Activated naive CD8-positive, alpha-beta T cell treated with anti-CD3 and anti-CD28 coated beads for 36 hours (primary cell): ENCODE measurements at regions not wholly inside any gene's neighbourhood (a gene's known extent, or its start where the extent isn't known, plus 50 kb on each side); places are given as distances from the start of the nearest gene placed in this dataset.

Experiments used
- DNase-seq: peaks from one replicate; pipeline ENCODE4 v3.0.0; 2021
- H3K27ac Mint-ChIP-seq: one replicate; pipeline ENCODE4 v1.8.0; 2022; ENCODE audit warnings: mild to moderate bottlenecking, moderate library complexity, mixed read lengths
- H3K27me3 Mint-ChIP-seq: one replicate; pipeline ENCODE4 v1.8.0; 2022; ENCODE audit warnings: mild to moderate bottlenecking, mixed read lengths
- H3K36me3 Mint-ChIP-seq: one replicate; pipeline ENCODE4 v1.8.0; 2021; ENCODE audit warnings: mild to moderate bottlenecking, mixed read lengths
- H3K4me1 Mint-ChIP-seq: one replicate; pipeline ENCODE4 v1.8.0; 2021; ENCODE audit warnings: mixed read lengths
- H3K4me3 Mint-ChIP-seq: one replicate; pipeline ENCODE4 v1.8.0; 2022; ENCODE audit warnings: mild to moderate bottlenecking, moderate library complexity, mixed read lengths
- H3K9me3 Mint-ChIP-seq: one replicate; pipeline ENCODE4 v1.8.0; 2022; ENCODE audit warnings: mixed read lengths

DNA sequence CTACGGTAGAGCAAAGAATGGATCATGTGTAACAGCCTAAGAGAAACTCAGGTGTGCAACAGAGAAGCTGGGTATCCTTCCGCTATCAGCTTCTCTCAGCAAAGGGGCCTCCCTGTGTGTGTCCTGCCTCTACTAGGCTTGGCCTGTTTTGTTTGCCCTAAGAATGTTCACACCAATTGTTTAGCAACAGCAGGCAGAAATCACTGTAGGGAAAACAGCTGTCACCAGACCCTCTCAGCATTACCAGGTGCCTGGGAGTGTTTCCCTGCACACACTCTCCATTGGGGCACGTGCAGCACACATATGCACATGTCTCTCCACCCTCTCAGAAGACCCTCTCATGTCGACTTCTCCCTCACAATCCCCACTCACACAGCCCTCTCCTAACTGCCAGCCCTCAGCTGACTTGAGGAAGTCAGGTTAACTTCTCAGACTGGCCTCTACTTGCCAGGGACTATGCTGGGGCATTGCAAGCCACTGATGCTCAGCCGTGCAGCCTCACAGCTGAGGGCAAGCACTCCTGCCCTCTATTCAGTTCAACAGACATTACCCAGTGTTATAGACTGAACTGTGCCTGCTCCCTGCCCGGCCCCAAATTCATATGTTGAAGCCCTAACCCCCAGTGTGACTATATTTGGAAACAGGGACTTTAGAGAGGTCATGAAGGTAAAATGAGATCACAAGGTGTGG lies 97.6 kb downstream of the TRIM29 start:
- Mint-ChIP-seq H3K27me3 (peaks cover 20% of the 10 kb centered on the region), H3K36me3 (no peaks in the 10 kb centered on the region), H3K9me3 (peaks cover 7% of the 10 kb centered on the region), H3K4me1 (no peaks in the 10 kb centered on the region), H3K4me3 (no peak overlapping the region), H3K27ac (no peak overlapping the region)
- DNase-seq, result no peak

DNA sequence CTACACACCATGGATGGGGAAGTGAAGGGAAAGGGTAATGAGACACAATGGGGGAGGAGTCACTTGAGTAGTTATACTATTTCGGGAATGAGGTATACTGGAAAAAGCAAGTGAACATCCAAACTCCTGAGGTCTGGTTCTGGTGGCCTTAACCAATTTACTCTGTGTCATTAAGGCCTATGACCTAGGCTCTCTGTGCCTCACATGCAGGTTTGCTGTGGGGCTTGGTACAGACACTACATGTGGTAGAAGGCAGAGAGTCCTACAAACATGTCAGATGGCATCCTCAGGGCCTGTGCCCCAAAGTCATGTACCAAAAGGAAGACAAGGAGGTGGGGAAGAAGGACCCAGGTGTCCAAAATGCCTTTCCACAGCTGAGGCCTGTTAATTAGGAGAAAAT lies 98.9 kb downstream of the TRIM29 start:
- Mint-ChIP-seq H3K4me3 (no peak overlapping the region), H3K27ac (no peak overlapping the region), H3K36me3 (no peaks in the 10 kb centered on the region), H3K27me3 (peaks cover 18% of the 10 kb centered on the region), H3K9me3 (peaks cover 7% of the 10 kb centered on the region), H3K4me1 (no peaks in the 10 kb centered on the region)
- DNase-seq, result no peak

DNA sequence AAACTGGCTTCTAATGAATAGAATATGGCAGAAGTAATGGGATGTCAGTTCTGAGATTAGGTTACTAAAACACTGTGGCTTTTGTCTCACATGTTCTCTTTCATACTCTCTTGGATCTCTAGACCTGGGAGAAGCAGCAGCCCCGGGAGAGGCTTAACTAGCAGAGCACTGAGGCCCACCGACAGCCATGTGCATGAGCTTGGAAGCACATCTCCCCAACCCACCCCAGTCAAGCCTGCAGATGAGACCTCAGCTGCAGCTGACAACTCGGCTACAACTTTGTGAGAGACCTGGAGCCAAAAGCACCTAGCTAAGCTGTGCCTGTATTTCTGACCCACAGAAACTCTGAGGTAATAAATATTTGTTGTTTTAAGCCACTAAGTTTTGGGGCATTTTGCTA lies 100.8 kb downstream of the TRIM29 start:
- H3K4me1 Mint-ChIP-seq, result no peaks in the 10 kb centered on the region
- no peak overlapping the region for H3K4me3 Mint-ChIP-seq
- DNase-seq, result no peak
- H3K27ac Mint-ChIP-seq, result no peak overlapping the region
- H3K27me3 Mint-ChIP-seq, result peaks cover 18% of the 10 kb centered on the region
- no peaks in the 10 kb centered on the region for H3K36me3 Mint-ChIP-seq
- peaks cover 7% of the 10 kb centered on the region for H3K9me3 Mint-ChIP-seq

DNA sequence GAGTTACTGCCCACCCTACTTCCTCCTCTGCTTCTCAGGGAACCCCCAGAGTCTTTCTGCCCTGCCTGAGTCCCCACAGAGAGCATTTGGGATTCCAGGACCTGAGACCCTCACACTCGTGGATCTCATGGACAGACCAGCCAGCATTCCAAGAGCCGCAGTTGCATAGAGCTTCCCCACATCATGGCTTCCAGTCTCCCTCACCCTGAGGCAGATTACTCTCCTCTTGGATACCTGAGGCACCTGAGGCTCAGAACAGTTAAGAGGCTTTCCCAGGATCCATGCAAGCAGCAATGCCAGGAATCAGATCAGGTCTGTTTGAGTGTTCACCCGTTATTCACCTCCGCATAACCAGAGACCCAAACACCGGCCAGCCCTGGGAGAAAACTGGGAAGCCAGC lies 102.2 kb downstream of the TRIM29 start:
- DNase-seq, result no peak
- Mint-ChIP-seq H3K4me3 (no peak overlapping the region), H3K4me1 (no peaks in the 10 kb centered on the region), H3K36me3 (no peaks in the 10 kb centered on the region), H3K9me3 (peaks cover 7% of the 10 kb centered on the region), H3K27me3 (peaks cover 18% of the 10 kb centered on the region), H3K27ac (no peak overlapping the region)

DNA sequence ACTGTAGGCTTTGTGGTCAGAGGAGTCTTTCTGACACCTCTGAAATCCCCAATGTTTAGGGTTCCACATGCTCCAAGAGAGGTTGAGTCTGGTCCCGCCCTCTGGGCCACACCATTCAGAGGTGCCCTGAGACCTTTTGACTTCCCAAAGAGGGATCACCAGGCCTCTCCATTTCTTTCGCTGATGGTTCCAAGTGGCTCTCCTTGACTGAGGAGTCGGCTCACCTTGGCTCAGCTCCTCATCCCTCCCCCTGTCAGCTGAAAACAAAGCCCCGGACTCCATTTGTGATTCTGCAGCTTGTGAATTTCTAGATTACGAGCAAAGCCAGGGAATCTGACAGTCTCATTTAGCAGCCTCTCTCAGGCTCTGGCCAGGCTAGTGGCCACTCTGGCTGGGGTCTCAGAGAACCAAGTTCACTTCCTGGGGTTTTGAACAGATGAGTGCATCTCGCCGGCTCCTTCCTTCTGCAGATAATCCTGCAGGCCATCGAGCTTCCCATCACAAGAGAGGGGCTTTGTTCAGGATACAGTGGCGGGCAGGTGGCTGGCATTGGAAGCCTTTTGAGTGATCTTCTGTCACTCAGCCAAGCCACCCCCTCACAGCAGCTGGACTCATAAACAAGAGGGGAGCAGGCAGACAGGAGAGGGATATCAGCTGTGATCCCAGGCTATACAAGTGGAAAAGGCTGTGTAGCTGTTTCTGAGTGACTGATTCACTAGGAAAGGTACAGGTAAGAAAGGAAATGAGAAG lies 102.9 kb downstream of the TRIM29 start:
- no peaks in the 10 kb centered on the region for H3K4me1 Mint-ChIP-seq
- H3K36me3 Mint-ChIP-seq, result no peaks in the 10 kb centered on the region
- peaks cover 12% of the 10 kb centered on the region for H3K27me3 Mint-ChIP-seq
- no peak for DNase-seq
- no peak overlapping the region for H3K27ac Mint-ChIP-seq
- peaks cover 7% of the 10 kb centered on the region for H3K9me3 Mint-ChIP-seq
- no peak overlapping the region for H3K4me3 Mint-ChIP-seq

DNA sequence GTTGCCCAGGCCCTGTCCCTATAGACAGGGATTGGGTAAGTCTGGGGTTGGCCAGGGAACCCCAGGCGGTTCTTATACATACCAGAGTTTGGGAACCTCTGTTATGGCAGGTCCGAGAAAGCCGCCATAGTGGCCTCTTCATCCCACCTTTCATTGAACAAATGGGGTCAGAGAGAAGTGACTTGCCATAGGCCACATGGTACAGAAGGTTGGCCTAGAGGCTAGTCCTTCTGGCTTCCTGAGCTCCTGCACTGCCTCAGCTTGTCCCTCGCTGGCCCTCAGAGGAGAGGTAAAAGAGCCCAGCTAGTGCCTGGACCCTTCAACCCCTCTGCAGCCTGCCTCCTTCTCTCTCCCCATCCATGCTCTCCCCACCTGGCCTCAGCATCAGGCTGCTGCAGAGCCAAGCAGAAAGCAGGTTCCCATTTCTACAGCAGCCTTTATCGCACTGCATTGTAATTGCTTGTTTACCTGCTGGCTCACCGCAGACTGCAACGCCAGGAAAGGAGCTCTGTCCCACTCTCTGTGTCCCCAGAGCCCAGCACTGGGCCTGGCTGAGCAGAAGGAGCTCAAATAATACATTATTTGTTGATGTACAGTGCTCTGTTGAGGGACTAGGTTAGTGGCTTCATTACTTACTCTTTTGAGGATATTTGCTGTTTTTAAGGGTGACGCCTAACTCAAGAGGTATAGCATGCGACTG lies 103.6 kb downstream of the TRIM29 start:
- no peak overlapping the region for H3K4me3 Mint-ChIP-seq
- H3K9me3 Mint-ChIP-seq, result peaks cover 7% of the 10 kb centered on the region
- no peak overlapping the region for H3K27ac Mint-ChIP-seq
- H3K27me3 Mint-ChIP-seq, result peaks cover 12% of the 10 kb centered on the region
- no peaks in the 10 kb centered on the region for H3K36me3 Mint-ChIP-seq
- no peaks in the 10 kb centered on the region for H3K4me1 Mint-ChIP-seq
- no peak for DNase-seq

DNA sequence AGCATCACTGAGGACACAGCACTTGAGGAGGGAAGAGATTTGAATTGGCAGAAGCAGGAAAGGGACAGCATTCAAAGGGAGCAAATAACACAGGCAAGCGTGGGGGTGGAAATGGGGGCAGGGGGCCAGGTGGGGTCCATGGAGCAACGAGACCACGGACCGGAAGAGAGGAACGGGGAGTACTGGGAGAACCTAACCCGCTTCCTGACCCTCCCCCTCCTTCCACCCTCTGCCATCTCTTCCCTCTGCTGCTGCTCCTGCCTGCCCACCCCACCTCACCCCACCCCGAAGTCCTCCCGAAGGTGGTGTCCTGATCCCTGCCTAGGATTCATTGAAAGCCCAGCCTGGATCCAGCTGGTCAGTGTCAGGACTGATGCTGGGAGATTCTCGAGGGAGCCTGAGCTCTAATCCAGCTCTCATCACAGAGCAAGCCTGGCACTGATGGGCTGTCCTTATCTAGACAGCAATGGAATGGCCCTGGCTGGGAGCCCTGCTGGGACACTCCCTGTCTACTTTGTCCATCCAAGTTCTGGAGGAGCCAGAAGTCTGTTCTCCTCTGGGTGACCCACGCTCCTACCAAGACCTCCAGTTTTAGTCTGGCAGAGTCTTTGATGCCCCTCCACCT lies 105.0 kb downstream of the TRIM29 start:
- H3K4me3 Mint-ChIP-seq, result no peak overlapping the region
- no peaks in the 10 kb centered on the region for H3K36me3 Mint-ChIP-seq
- no peak overlapping the region for H3K27ac Mint-ChIP-seq
- no peaks in the 10 kb centered on the region for H3K4me1 Mint-ChIP-seq
- H3K27me3 Mint-ChIP-seq, result peaks cover 11% of the 10 kb centered on the region
- no peak for DNase-seq
- H3K9me3 Mint-ChIP-seq, result peaks cover 7% of the 10 kb centered on the region

DNA sequence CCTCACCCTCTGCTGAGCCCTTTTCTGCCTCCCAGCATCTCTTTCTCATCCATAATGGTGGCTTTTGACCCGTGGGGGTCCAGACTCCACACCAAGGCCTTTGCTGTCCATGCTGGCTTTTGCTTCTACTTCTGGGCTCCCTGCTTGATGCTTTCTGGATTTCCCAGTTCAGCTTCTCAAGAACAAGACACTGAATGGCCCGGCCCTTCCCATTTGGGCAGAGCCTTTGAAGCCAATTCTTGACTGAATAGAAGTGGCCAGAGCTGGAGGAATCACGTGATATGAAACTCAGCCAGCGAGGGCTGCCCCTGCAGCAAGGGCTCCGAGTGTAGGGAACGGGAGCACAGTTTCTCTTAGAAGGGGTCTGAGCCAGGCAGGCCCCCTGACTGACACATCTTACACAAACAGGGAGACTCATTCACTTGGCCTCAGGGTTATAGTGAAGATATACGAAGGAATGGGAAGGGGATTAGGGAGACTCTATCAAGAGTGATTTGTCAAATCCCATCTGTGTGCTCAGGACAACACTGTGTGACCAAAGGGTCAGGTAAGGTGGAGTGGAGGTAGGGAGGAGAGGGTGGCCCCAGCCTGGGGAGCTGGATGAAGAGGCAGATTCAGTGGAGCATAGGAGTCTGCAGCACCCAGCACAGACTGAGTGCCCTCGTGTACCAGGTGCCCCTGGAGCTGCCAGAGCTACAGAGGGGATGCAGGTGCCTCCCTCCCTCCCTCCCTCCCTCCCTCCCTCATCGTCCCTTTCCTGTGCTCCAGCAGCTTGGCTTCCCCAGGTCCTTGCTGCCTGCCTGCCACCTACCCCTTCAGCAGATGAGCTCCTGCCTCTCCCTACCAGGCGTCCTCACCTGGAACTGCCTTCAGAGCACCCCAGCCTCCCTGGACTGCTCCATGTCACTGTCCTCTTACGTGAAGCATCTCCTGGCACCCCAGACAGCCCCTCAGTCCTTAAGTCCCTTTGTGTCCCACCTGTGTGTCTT lies 106.0 kb downstream of the TRIM29 start:
- H3K36me3 Mint-ChIP-seq, result no peaks in the 10 kb centered on the region
- H3K9me3 Mint-ChIP-seq, result peaks cover under 1% of the 10 kb centered on the region
- H3K4me3 Mint-ChIP-seq, result no peak overlapping the region
- no peaks in the 10 kb centered on the region for H3K4me1 Mint-ChIP-seq
- peaks cover 11% of the 10 kb centered on the region for H3K27me3 Mint-ChIP-seq
- no peak for DNase-seq
- H3K27ac Mint-ChIP-seq, result no peak overlapping the region

DNA sequence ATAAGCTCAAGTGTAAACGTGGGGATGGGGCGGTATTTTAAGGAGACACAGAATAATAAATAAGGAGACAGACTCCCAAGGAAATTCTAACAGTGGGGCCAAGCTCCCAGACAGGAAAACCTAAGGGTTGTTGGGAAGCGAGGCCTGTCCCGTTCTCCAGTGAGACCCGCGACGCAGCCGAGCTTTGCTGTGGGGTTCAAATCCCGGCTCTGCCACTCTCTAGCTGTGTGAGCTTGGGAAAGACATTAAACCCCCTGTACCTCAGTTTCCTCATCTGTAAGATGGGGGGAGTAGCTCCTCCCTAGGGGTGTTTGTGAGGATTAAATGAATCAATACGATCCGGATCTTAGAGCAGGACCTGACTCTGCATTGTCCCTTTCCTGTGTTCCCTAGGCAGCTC lies 106.8 kb downstream of the TRIM29 start:
- no peaks in the 10 kb centered on the region for H3K36me3 Mint-ChIP-seq
- H3K27me3 Mint-ChIP-seq, result peaks cover 11% of the 10 kb centered on the region
- no peak overlapping the region for H3K27ac Mint-ChIP-seq
- no peak for DNase-seq
- H3K4me3 Mint-ChIP-seq, result no peak overlapping the region
- H3K9me3 Mint-ChIP-seq, result no peaks in the 10 kb centered on the region
- H3K4me1 Mint-ChIP-seq, result no peaks in the 10 kb centered on the region

DNA sequence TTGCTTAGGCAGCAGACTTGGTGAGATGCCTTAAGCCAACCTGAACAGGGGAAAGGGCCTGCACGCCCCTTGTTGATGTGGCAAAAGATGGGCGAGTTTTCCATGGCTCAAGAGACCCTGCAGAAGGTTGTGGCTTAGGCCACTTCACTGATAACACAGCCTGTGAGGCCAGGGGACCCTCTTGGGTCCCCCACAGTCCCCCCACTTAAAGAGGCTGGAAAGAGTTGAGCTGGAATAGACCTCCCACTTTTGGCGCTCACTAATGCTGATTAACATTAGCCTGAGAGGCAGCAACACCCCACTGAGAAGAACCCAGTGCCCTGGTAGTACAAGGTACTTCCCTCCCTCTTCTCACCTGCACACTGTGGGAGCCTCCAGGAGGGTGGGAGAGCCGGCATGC lies 107.5 kb downstream of the TRIM29 start:
- peaks cover 11% of the 10 kb centered on the region for H3K27me3 Mint-ChIP-seq

DNA sequence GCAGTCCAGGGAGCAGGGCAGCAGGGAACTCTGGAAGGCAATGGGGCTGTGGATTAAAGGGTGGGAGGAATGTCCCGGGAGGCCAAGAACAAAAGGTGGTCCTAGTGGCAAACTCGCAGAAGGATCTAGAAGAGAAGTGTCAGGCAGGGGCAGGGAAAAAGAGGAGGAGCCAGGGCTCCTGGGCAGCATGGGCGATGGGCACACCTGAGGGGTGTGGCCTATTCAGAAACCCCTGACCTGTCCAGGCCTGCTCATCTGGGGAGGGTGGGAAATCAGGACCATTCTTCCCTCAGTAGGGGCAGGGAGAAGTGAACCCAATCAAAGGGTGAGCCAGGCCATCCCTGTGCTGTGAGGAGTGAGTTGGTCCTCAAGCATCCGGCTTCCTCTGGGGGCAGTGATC lies 108.6 kb downstream of the TRIM29 start:
- no peak for DNase-seq
- Mint-ChIP-seq H3K4me1 (no peaks in the 10 kb centered on the region), H3K36me3 (no peaks in the 10 kb centered on the region), H3K9me3 (no peaks in the 10 kb centered on the region), H3K4me3 (no peak overlapping the region), H3K27ac (no peak overlapping the region), H3K27me3 (peaks cover 11% of the 10 kb centered on the region)

More for the DNA sequence above, 107.5 kb downstream of the TRIM29 start:
- Mint-ChIP-seq H3K27ac (no peak overlapping the region), H3K4me3 (no peak overlapping the region), H3K36me3 (no peaks in the 10 kb centered on the region), H3K4me1 (no peaks in the 10 kb centered on the region), H3K9me3 (no peaks in the 10 kb centered on the region)
- DNase-seq, result no peak

DNA sequence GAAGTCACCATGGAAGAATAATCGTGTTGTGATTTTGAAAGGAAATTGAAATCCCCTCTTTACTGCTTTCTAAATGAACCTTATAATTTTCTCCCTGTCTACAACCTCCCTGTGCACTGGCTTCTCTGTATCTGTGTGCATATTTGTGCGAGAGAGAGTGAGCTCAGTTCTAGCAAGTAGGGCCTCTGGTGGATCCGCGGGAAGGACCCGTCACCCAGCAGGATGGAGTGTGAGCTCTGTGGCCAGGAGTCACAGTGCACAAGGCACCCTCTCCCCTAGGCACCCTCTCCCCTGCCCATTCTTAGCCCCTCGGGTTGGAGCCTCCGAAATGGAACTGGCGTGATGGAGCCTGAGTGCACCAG lies 109.0 kb downstream of the TRIM29 start:
- Mint-ChIP-seq H3K9me3 (no peaks in the 10 kb centered on the region), H3K27me3 (peaks cover 11% of the 10 kb centered on the region), H3K4me3 (no peak overlapping the region), H3K27ac (no peak overlapping the region), H3K36me3 (no peaks in the 10 kb centered on the region), H3K4me1 (no peaks in the 10 kb centered on the region)
- DNase-seq, result no peak

DNA sequence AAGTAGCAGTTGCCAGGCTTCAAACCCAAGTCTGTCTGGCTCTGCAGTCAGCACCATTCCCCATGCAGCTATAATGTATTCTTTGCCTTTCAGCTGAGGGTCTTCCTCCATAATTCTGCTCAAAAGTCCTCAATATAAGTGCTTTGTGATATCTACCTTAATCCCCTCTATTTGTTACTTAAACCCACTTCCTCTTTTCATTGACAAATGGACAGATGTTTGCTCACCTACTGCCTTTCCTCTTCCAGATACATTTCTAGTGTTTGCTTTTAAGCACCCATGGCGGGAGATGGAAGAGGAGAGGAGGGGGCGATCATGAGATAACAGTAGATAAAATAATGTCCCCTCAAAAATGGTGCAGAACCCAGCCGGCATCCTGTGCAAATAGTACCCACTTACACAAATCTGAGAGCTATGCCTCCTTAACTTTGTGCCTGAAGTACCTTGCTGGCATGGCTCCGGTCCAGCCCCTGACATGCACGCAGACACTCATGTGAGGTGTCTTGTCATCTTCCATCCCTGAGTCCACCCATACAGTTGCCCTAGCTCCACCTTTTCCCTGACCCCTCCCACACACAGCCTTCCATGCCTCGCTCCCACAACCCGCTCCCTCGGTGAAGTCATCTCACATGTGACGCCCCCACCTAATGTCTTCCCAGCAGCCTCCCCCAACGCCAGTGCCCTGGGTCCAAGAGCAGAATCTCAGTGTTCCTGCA lies 109.6 kb downstream of the TRIM29 start:
- Mint-ChIP-seq H3K27me3 (peaks cover 11% of the 10 kb centered on the region), H3K27ac (no peak overlapping the region), H3K9me3 (no peaks in the 10 kb centered on the region), H3K36me3 (no peaks in the 10 kb centered on the region), H3K4me1 (no peaks in the 10 kb centered on the region), H3K4me3 (no peak overlapping the region)
- DNase-seq, result no peak
